Panc1 (cell line): ENCODE measurements at regions not wholly inside any gene's neighbourhood (a gene's known extent, or its start where the extent isn't known, plus 50 kb on each side); places are given as distances from the start of the nearest gene placed in this dataset.
"Not testable (repeated sequence)": the region's sequence is repeated elsewhere in the genome, so short reads cannot be mapped to it uniquely, and the experiment has no call there.

Source experiments
- ATAC-seq: fragments of 200-7000 bp; cut with Tn5 transposase; 2 replicates; pipeline ENCODE4 v1.9.1; 2020; ENCODE audit warnings: mild to moderate bottlenecking, moderate library complexity
- BruUV-seq: library from RNA; stranded (reverse); fragments of 400-500 nt; replicated peaks from 2 replicates; lab custom pipeline; 2021; lab: Mats Ljungman, UMichigan
- CTCF ChIA-PET: fragments of 300-600 bp; sonication (Branson Sonifier 250); formaldehyde crosslinking; loops from one replicate; lab custom pipeline; 2022; ENCODE audit warnings: antibody characterized with exemption; lab: Charles Lee
- POLR2A ChIA-PET: fragments of 300-600 bp; sonication (Branson Sonifier 250); formaldehyde crosslinking; loops from one replicate; lab custom pipeline; 2022; ENCODE audit warnings: antibody characterized with exemption; lab: Charles Lee
- DNase-seq: peaks from one replicate; pipeline ENCODE4 v3.0.0-alpha.2; 2010; ENCODE audit warnings: low read depth, low spot score
- H3K27ac ChIP-seq: 2 replicates; pipeline ENCODE4 v1.5.1; 2011; ENCODE audit warnings: mild to moderate bottlenecking, low read length, inconsistent platforms
- H3K27me3 ChIP-seq: fragments of 200-500 bp; sonication (Bioruptor generic); 2 replicates; pipeline ENCODE4 v1.6.0; 2014; ENCODE audit warnings: low read length, inconsistent platforms; ENCODE audit not compliant: control insufficient read depth, insufficient read depth
- H3K36me3 ChIP-seq: fragments of 200-500 bp; sonication (Bioruptor generic); 2 replicates; pipeline ENCODE4 v1.5.1; 2014; ENCODE audit warnings: inconsistent platforms, mild to moderate bottlenecking, low read length, moderate library complexity; ENCODE audit not compliant: control insufficient read depth, insufficient read depth
- H3K4me1 ChIP-seq: 2 replicates; pipeline ENCODE4 v1.5.1; 2011; ENCODE audit warnings: inconsistent platforms, mild to moderate bottlenecking, low read length, moderate library complexity; ENCODE audit not compliant: control insufficient read depth, insufficient read depth
- H3K4me3 ChIP-seq, 2 experiments: 2 replicates each; pipeline ENCODE4 v1.5.1; 2011 to 2012; ENCODE audit warnings: low read depth in 2 of 2, low read length in 2 of 2, mild to moderate bottlenecking in 2 of 2, inconsistent platforms in 1 of 2, moderate library complexity in 1 of 2
- H3K9me3 ChIP-seq: fragments of 200-500 bp; sonication (Bioruptor generic); 2 replicates; pipeline ENCODE4 v1.5.1; 2014; ENCODE audit warnings: low read depth, mild to moderate bottlenecking, inconsistent platforms, low read length, moderate library complexity; ENCODE audit not compliant: control insufficient read depth, insufficient read depth
- CTCF ChIP-seq: fragments of 450-650 bp; IDR thresholded peaks from 2 replicates; pipeline ENCODE4 v1.5.1; 2017; ENCODE audit warnings: mild to moderate bottlenecking
- POLR2AphosphoS5 ChIP-seq: IDR thresholded peaks from 2 replicates; pipeline ENCODE4 v1.6.1; 2012; ENCODE audit warnings: mild to moderate bottlenecking, low read depth, low read length, moderate library complexity
- REST ChIP-seq, 2 experiments: IDR thresholded peaks; 2 replicates each; pipeline ENCODE4 v1.6.1; 2011 to 2012; ENCODE audit warnings: low read depth in 2 of 2, control low read depth in 1 of 2, low read length in 1 of 2, mild to moderate bottlenecking in 1 of 2, moderate library complexity in 1 of 2; ENCODE audit not compliant: insufficient read depth in 1 of 2
- SIN3A ChIP-seq: IDR thresholded peaks from 2 replicates; pipeline ENCODE4 v1.6.1; 2012; ENCODE audit warnings: low read depth, mild to moderate bottlenecking, low read length, moderate library complexity, borderline replicate concordance; ENCODE audit not compliant: insufficient read depth
- TCF7L2 ChIP-seq: IDR thresholded peaks from 2 replicates; pipeline ENCODE4 v1.6.1; 2011; ENCODE audit warnings: mild to moderate bottlenecking, low read depth, low read length, inconsistent platforms
- in situ Hi-C: cut with HindIII; loops from 2 replicates; pipeline ENCODE4 v1.10.0; 2016; ENCODE audit warnings: low sequenced_read_pairs, low pct_unique_long_range_greater_than_20kb
- intact Hi-C: fragments of 100-400 bp; cut with micrococcal nuclease; formaldehyde crosslinking; loops from one replicate; pipeline ENCODE4 v1.10.0; 2022; ENCODE audit not compliant: unreplicated experiment

GRCh38 chr1:221601166-221601565, 140.7 kb downstream of the DUSP10 start:
- CTCF ChIA-PET = no interaction called here
- in situ Hi-C loops = no loop called here
- POLR2A ChIA-PET = no interaction called here

GRCh38 chr1:221602830-221603229, 139.1 kb downstream of the DUSP10 start:
- H3K27ac ChIP-seq = no peak overlapping the region
- intact Hi-C loops (no loop called here), in situ Hi-C loops (no loop called here)
- POLR2A ChIA-PET = no interaction called here
- no peak for ATAC-seq
- H3K4me3 ChIP-seq = no peak overlapping the region
- H3K36me3 ChIP-seq = no peaks in the 10 kb centered on the region
- TF ChIP-seq CTCF = no peak
- TF ChIP-seq TCF7L2 = no peak
- TF ChIP-seq POLR2AphosphoS5 = no peak
- no peak for TF ChIP-seq SIN3A
- TF ChIP-seq REST (IDR thresholded peaks at IDR 0.05; ENCODE audit: insufficient read depth in 1 of 2, low read depth in 2 of 2, low read length in 1 of 2) = no peak
- CTCF ChIA-PET = interaction anchor here (0.6 kb wide), 1 partner anchor 106 kb away, joined by 6 read pairs; no protein-coding TSS in a partner anchor
- DNase-seq = no peak
- no peaks in the 10 kb centered on the region for H3K27me3 ChIP-seq
- H3K9me3 ChIP-seq = no peaks in the 10 kb centered on the region
- no peaks in the 10 kb centered on the region for H3K4me1 ChIP-seq
- no TSS peak for BruUV-seq

More at GRCh38 chr1:221601166-221601565, 140.7 kb downstream of the DUSP10 start:
- BruUV-seq = no TSS peak
- TF ChIP-seq SIN3A = no peak
- no peak for TF ChIP-seq POLR2AphosphoS5
- TF ChIP-seq REST (IDR thresholded peaks at IDR 0.05; ENCODE audit: insufficient read depth in 1 of 2, low read depth in 2 of 2, low read length in 1 of 2) = no peak
- no peak for TF ChIP-seq CTCF
- no peak for TF ChIP-seq TCF7L2
- Histone ChIP-seq H3K27me3 (no peaks in the 10 kb centered on the region), H3K36me3 (no peaks in the 10 kb centered on the region), H3K4me1 (no peaks in the 10 kb centered on the region), H3K27ac (no peak overlapping the region), H3K4me3 (no peak overlapping the region), H3K9me3 (no peaks in the 10 kb centered on the region)
- intact Hi-C loops = no loop called here
- DNase-seq (no peak), ATAC-seq (no peak)

GRCh38 chr1:221604390-221604789, 137.5 kb downstream of the DUSP10 start:
- H3K4me1 ChIP-seq, H3K36me3 ChIP-seq, DNase-seq, H3K27me3 ChIP-seq, CTCF ChIA-PET, H3K27ac ChIP-seq, in situ Hi-C loops, intact Hi-C loops, H3K4me3 ChIP-seq, ATAC-seq, H3K9me3 ChIP-seq, POLR2A ChIA-PET, BruUV-seq: not testable (repeated sequence)
